Keratinocyte (primary cell): ENCODE measurements at regions not wholly inside any gene's neighbourhood (a gene's known extent, or its start where the extent isn't known, plus 50 kb on each side); places are given as distances from the start of the nearest gene placed in this dataset.

Experiments used
- EZH2 ChIP-seq: IDR thresholded peaks from one replicate; pipeline ENCODE4 v1.6.1; 2012; ENCODE audit warnings: inconsistent platforms, mild to moderate bottlenecking, low read length, moderate library complexity
- TF ChIP-seq, protein P1 (sequence below), 3 experiments: IDR thresholded peaks in 1 of 3; conservative IDR thresholded peaks in 1 of 3; optimal IDR thresholded peaks in 1 of 3; 2 replicates in 2 of 3; 3 replicates in 1 of 3; pipeline versions ENCODE3 to v1.5.1; 2011; ENCODE audit warnings: low read length in 3 of 3, mild to moderate bottlenecking in 3 of 3, moderate library complexity in 2 of 3, control low read depth in 1 of 3, inconsistent platforms in 1 of 3; ENCODE audit not compliant: insufficient read depth in 2 of 3; ENCODE audit errors: extremely low read depth in 1 of 3

DNA sequence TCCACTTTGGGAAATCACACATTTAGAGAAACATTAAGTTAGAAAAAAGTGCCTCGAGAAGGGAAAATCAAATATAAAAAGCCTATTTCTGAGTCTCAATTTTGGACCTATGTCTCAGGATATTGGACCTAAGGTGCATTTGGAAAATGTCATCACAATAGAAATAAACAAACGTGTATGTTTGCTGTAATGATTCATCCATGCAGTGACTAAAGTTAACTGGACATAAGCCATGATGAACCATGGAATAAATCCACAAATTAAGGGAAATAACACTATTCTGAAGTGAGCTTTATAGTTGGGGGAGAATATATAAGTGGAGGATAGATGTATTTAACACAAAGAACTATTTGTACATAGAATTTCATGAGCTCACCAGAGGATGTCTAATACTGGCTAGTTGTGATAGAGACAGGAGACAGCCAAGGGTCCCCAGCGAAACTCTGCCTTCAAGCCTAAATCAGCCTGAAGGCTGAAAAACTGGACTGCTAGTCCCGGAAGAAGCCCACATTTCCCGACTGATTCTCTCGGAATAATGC lies 963.3 kb upstream of the SPRY2 start:
- TF ChIP-seq, protein P1, sequence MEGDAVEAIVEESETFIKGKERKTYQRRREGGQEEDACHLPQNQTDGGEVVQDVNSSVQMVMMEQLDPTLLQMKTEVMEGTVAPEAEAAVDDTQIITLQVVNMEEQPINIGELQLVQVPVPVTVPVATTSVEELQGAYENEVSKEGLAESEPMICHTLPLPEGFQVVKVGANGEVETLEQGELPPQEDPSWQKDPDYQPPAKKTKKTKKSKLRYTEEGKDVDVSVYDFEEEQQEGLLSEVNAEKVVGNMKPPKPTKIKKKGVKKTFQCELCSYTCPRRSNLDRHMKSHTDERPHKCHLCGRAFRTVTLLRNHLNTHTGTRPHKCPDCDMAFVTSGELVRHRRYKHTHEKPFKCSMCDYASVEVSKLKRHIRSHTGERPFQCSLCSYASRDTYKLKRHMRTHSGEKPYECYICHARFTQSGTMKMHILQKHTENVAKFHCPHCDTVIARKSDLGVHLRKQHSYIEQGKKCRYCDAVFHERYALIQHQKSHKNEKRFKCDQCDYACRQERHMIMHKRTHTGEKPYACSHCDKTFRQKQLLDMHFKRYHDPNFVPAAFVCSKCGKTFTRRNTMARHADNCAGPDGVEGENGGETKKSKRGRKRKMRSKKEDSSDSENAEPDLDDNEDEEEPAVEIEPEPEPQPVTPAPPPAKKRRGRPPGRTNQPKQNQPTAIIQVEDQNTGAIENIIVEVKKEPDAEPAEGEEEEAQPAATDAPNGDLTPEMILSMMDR (optimal IDR thresholded peaks at IDR 0.05 in 1 of 3, IDR thresholded peaks at IDR 0.05 in 1 of 3, conservative IDR thresholded peaks at IDR 0.05 in 1 of 3; ENCODE audit: extremely low read depth in 1 of 3, insufficient read depth in 2 of 3, low read length in 3 of 3): no peak
- TF ChIP-seq EZH2: no peak
